ENCODE measurements at regions not wholly inside any gene's neighbourhood (a gene's known extent, or its start where the extent isn't known, plus 50 kb on each side); places are given as distances from the start of the nearest gene placed in this dataset.

DNA sequence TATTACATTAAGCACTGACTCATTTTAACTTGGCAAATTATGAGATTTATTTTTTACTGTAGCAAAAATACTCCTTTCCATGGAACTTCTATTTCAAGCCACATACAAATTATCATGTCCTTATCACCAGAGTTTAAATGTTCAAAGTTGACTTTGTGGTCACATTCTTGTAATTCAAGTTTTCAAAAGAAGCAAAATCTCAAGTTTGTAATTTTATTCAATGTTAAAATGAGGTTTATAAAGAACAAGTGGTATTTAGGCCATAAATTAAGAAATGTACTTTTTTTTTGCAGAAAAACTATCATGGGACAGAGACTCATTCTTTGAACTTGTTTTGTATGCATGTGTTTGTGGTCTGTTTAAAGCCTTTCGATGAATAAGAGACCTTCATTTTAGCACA, 811.5 kb downstream of the TENT5A start (continued):
- TF ChIP-seq GABPA (IDR thresholded peaks at IDR 0.05; ENCODE audit: borderline replicate concordance, insufficient read depth, low read length): no peak

GRCh38 chr6:80940571-80940970, 811.9 kb downstream of the TENT5A start:
- Histone ChIP-seq H3K14ac (ENCODE audit: insufficient read length) (no peak overlapping the region), H3K79me2 (ENCODE audit: control insufficient read depth in 1 of 2, insufficient read depth in 2 of 2, low read length in 2 of 2) (no peaks in the 10 kb centered on the region), H3K36me3 (ENCODE audit: control insufficient read depth in 2 of 4, insufficient read depth in 4 of 4, low read length in 3 of 4) (no peaks in the 10 kb centered on the region), H4K20me1 (replicated peaks in 1 of 2; ENCODE audit: control insufficient read depth in 1 of 2, insufficient read depth in 2 of 2, low read length in 2 of 2) (no peaks in the 10 kb centered on the region), H3K27me3 (replicated peaks in 1 of 4; ENCODE audit: control insufficient read depth in 3 of 4, extremely low read depth in 1 of 4, insufficient read depth in 3 of 4, low read length in 3 of 4) (no peaks in the 10 kb centered on the region), H2BK20ac (ENCODE audit: low read length) (no peak overlapping the region), H2BK15ac (ENCODE audit: low read length) (no peak overlapping the region), H3K9ac (replicated peaks in 1 of 4; ENCODE audit: extremely low read depth in 1 of 4, low read depth in 3 of 4, low read length in 3 of 4) (no peak overlapping the region), H2BK5ac (ENCODE audit: low read depth, low read length) (no peak overlapping the region), H3K23ac (ENCODE audit: insufficient read length) (no peak overlapping the region), H3K18ac (ENCODE audit: extremely low read depth, low read length) (no peak overlapping the region), H4K8ac (ENCODE audit: extremely low read depth, insufficient read depth, low read length) (no peak overlapping the region), H2BK120ac (replicated peaks; ENCODE audit: low read depth, low read length) (no peak overlapping the region), H3K4me2 (ENCODE audit: insufficient read depth in 1 of 2, low read depth in 2 of 2, low read length in 2 of 2) (no peak overlapping the region), H2BK12ac (ENCODE audit: low read depth, low read length) (no peak overlapping the region), H4K91ac (replicated peaks; ENCODE audit: insufficient read length, low read length) (no peak overlapping the region), H3K4me3 (ENCODE audit: extremely low read depth in 1 of 4, insufficient read depth in 2 of 4, low read depth in 3 of 4, low read length in 4 of 4) (no peak overlapping the region), H2AK5ac (ENCODE audit: low read depth, low read length) (no peak overlapping the region), H3K4me1 (replicated peaks in 1 of 4; ENCODE audit: control insufficient read depth in 3 of 4, insufficient read depth in 4 of 4, low read length in 3 of 4) (no peaks in the 10 kb centered on the region), H3K79me1 (ENCODE audit: low read depth, low read length) (no peaks in the 10 kb centered on the region), H3K23me2 (ENCODE audit: low read depth, low read length) (no peaks in the 10 kb centered on the region), H3K27ac (ENCODE audit: low read depth, low read length) (no peak overlapping the region), H2AFZ (ENCODE audit: low read length) (no peak overlapping the region), H3K9me3 (ENCODE audit: insufficient read depth in 2 of 2, low read depth in 1 of 2, low read length in 1 of 2) (0 out of 4 replicates have a peak, but pooled peaks cover 0 to 3% of the 10 kb centered on the region in 2 experiments), H3K4ac (replicated peaks; ENCODE audit: insufficient read length, low read depth, low read length) (no peak overlapping the region), H4K5ac (ENCODE audit: insufficient read length, low read depth, low read length) (no peak overlapping the region), H3K56ac (replicated peaks; ENCODE audit: insufficient read length, low read depth, low read length) (no peak overlapping the region)
- ChIA-PET POLR2A (ENCODE audit: partially characterized antibody) (no interaction called here), CTCF (ENCODE audit: partially characterized antibody) (no interaction called here)
- WGBS, 2 experiments (ENCODE audit: extremely low coverage in 1 of 2, insufficient coverage in 1 of 2, insufficient read length in 1 of 2, insufficient replicate concordance in 2 of 2, low coverage in 1 of 2, low lambda C conversion rate in 2 of 2, missing lambda C conversion rate in 1 of 2): 81% methylated on average over 1 of the region's 1 CpG; no CpG with 5 or more reads in 1 of the 2 experiments
- FAIRE-seq (no peak), DNase-seq (ENCODE audit: low read depth in 1 of 2, low spot score in 2 of 2) (no peak)
- TF ChIP-seq CBX5 (IDR thresholded peaks at IDR 0.05; ENCODE audit: low read depth, low read length) (no peak), GTF2F1 (IDR thresholded peaks at IDR 0.05; ENCODE audit: borderline replicate concordance, low read depth, low read length) (no peak), RXRA (IDR thresholded peaks at IDR 0.05; ENCODE audit: insufficient read depth, low read depth, low read length) (no peak), TBP (IDR thresholded peaks at IDR 0.05; ENCODE audit: low read depth, low read length) (no peak)

Data from H1 (cell line).